AG09319 (cell line): ENCODE measurements at regions not wholly inside any gene's neighbourhood (a gene's known extent, or its start where the extent isn't known, plus 50 kb on each side); places are given as distances from the start of the nearest gene placed in this dataset.

ENCODE experiments used
- DNase-seq: peaks from one replicate; pipeline ENCODE4 v3.0.0-alpha.2; 2010; ENCODE audit warnings: low read depth; ENCODE audit errors: extremely low read depth
- CTCF ChIP-seq: IDR thresholded peaks from 2 replicates; pipeline ENCODE4 v1.5.1; 2011; ENCODE audit warnings: low read depth, mild to moderate bottlenecking, inconsistent platforms, low read length, moderate library complexity

- no peak for DNase-seq
- TF ChIP-seq CTCF, result no peak
Measured at GRCh38 chr5:96260009-96260408, 173.0 kb downstream of the PCSK1 start.

DNA sequence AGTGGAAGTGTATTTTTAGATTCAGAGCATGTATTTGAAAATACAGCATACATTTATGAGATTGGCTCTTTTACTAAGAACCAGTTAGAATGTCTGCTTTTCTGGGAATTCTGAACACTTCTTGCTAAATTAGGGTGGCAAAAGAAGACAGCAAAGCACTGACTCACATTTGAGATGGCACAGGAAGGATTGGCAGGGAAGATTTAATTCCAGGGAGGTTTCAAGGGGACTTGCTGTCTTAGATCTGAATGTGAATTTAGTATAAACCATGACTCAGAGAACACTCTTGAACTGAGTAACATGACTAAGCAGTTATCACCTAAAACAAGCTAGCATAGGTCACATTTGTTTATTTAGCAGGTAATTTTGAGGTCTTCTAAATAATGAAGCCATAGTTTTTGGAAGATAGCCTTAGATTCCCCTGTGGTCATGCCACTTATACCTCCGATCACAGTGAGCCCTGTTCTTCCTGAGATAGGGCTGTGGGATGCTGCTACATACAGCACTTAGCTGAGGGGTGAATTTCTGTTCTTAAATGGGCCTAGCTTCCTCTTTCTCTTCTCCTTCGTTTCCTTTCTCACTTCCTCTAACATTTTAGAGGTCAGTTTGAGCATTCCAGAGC lies 173.8 kb downstream of the PCSK1 start:
- DNase-seq, result no peak
- no peak for TF ChIP-seq CTCF

DNA sequence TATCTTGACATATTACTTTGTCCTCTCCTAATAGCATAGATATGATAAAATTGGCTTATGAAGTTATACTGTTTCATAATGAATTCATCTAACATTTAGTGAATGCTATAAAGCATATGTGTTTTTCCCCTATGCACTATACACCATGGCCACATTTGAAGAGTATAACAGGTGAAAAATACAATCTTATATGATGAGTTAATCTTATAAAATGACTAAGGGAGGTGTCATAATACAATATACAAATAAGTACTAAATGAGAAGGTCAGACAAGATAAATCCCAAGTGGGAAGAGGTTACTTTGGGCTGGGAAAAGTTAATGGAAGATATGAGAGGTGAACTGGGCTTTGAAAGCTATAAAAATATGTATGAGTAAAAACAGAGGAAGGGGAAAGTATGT lies 174.4 kb downstream of the PCSK1 start:
- no peak for DNase-seq
- no peak for TF ChIP-seq CTCF

DNA sequence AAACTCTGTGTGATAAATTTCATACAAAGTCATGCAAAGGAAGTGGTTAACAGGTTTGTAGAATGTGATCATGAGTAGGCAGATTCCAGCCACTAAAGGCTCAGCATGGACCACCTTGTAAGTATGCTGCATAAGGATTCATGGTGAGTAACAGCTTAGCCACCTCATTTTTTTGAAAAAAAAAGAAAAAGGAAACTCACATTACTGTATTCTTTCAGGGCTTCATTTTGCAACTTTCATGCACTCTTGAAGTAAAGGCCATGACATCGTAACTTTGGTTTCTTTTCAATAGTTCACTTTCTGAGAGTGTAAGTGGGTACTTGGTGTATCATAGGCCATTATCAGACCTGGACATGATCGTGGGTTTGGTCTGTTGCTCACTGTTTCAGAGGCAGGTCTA lies 175.1 kb downstream of the PCSK1 start:
- DNase-seq, result no peak
- no peak for TF ChIP-seq CTCF

- no peak; the same call in 1 of the 2 replicates for TF ChIP-seq CTCF
- no peak for DNase-seq
Measured at GRCh38 chr5:96256795-96257470, 176.1 kb downstream of the PCSK1 start.

- no peak for TF ChIP-seq CTCF
- peak; percentile 91 for DNase-seq
Measured at GRCh38 chr5:96254980-96255691, 177.9 kb downstream of the PCSK1 start.

- TF ChIP-seq CTCF, result no peak
- no peak for DNase-seq
Measured at GRCh38 chr5:96253140-96253539, 179.9 kb downstream of the PCSK1 start.
